D341Med (cell line): ENCODE measurements at regions not wholly inside any gene's neighbourhood (a gene's known extent, or its start where the extent isn't known, plus 50 kb on each side); places are given as distances from the start of the nearest gene placed in this dataset.
"Not testable (repeated sequence)": the region's sequence is repeated elsewhere in the genome, so short reads cannot be mapped to it uniquely, and the experiment has no call there.

Experiments
- DNase-seq: peaks from one replicate; pipeline ENCODE4 v3.0.0; 2012; ENCODE audit warnings: low spot score

GRCh38 chr6:58406659-58407058, 1089.2 kb downstream of the PRIM2 start:
- not testable (repeated sequence) for DNase-seq

- DNase-seq, result no peak
These were observed 1101.9 kb downstream of the PRIM2 start for GRCh38 chr6:58419321-58419720.
